Lower leg skin (tissue), 4 donors: ENCODE measurements at regions not wholly inside any gene's neighbourhood (a gene's known extent, or its start where the extent isn't known, plus 50 kb on each side); places are given as distances from the start of the nearest gene placed in this dataset.

Experiments
- DNase-seq, 2 donors: peaks; one replicate each; pipeline ENCODE4 v3.0.0-alpha.2; 2019; ENCODE audit warnings: low spot score in 2 of 2
- H3K4me3 ChIP-seq: fragments of 200-600 bp; sonication (generic); 2 replicates; pipeline ENCODE4 v1.5.1; 2017; ENCODE audit warnings: mild to moderate bottlenecking, low read depth; ENCODE audit not compliant: poor library complexity, severe bottlenecking
- CTCF ChIP-seq, 3 donors: fragments of 450-650 bp; IDR thresholded peaks; one replicate each; pipeline ENCODE4 v1.5.1; 2016; ENCODE audit warnings: antibody characterized with exemption in 3 of 3, mild to moderate bottlenecking in 3 of 3, moderate library complexity in 2 of 3
- POLR2A ChIP-seq, 2 donors: fragments of 450-650 bp; IDR thresholded peaks; one replicate each; pipeline ENCODE4 v1.6.1; 2016 to 2017; ENCODE audit warnings: antibody characterized with exemption in 2 of 2, mild to moderate bottlenecking in 1 of 2, moderate library complexity in 1 of 2
- WGBS, 2 donors: methylation state at CpG; one replicate each; pipeline ENCODE4 v1.1.5; 2018; 5-methylcytosine and 5-hydroxymethylcytosine counted together
- intact Hi-C: fragments of 100-400 bp; cut with DNase I; formaldehyde crosslinking; loops from one replicate; pipeline ENCODE4 v1.15.0; 2023; ENCODE audit warnings: low total_unique reads

- TF ChIP-seq CTCF (IDR thresholded peaks at IDR 0.05): no peak
- no peak for TF ChIP-seq POLR2A (IDR thresholded peaks at IDR 0.05)
- no peak overlapping the region for H3K4me3 ChIP-seq
- DNase-seq: no peak
- intact Hi-C loops: no loop called here
- 21 to 24% methylated on average over 1 of the region's 1 CpG for WGBS, 2 donors
These were observed 85.0 kb upstream of the CNTN6 start for GRCh38 chr3:1007866-1008265.

- no peak overlapping the region for H3K4me3 ChIP-seq
- DNase-seq: no peak
- intact Hi-C loops: no loop called here
- TF ChIP-seq POLR2A (IDR thresholded peaks at IDR 0.05): no peak
- TF ChIP-seq CTCF (IDR thresholded peaks at IDR 0.05): no peak
- 78 to 93% methylated on average over 1 of the region's 1 CpG for WGBS, 2 donors
These were observed 82.6 kb upstream of the CNTN6 start for GRCh38 chr3:1010228-1010627.

- 49% methylated on average over 2 of the region's 2 CpGs for WGBS, 2 donors
- TF ChIP-seq POLR2A (IDR thresholded peaks at IDR 0.05): no peak
- TF ChIP-seq CTCF (IDR thresholded peaks at IDR 0.05): no peak
- DNase-seq: no peak
- intact Hi-C loops: no loop called here
- H3K4me3 ChIP-seq: no peak overlapping the region
These were observed 77.0 kb upstream of the CNTN6 start for GRCh38 chr3:1015826-1016225.

GRCh38 chr3:1017870-1018269, 75.0 kb upstream of the CNTN6 start:
- H3K4me3 ChIP-seq: no peak overlapping the region
- DNase-seq: no peak
- intact Hi-C loops: no loop called here
- no peak for TF ChIP-seq POLR2A (IDR thresholded peaks at IDR 0.05)
- TF ChIP-seq CTCF (IDR thresholded peaks at IDR 0.05): no peak

GRCh38 chr3:1019157-1019556, 73.7 kb upstream of the CNTN6 start:
- no peak for TF ChIP-seq POLR2A (IDR thresholded peaks at IDR 0.05)
- no peak for TF ChIP-seq CTCF (IDR thresholded peaks at IDR 0.05)
- WGBS, 2 donors: 68 to 73% methylated on average over 2 of the region's 2 CpGs
- no peak for DNase-seq
- no peak overlapping the region for H3K4me3 ChIP-seq
- intact Hi-C loops: no loop called here

- WGBS, 2 donors: 77 to 83% methylated on average over 2 of the region's 2 CpGs
- intact Hi-C loops: no loop called here
These were observed 66.4 kb upstream of the CNTN6 start for GRCh38 chr3:1026395-1026794.

More at GRCh38 chr3:1026395-1026794, 66.4 kb upstream of the CNTN6 start:
- H3K4me3 ChIP-seq: no peak overlapping the region
- no peak for DNase-seq
- no peak for TF ChIP-seq POLR2A (IDR thresholded peaks at IDR 0.05)
- no peak for TF ChIP-seq CTCF (IDR thresholded peaks at IDR 0.05)
